HG02884 (cell line): ENCODE measurements at regions not wholly inside any gene's neighbourhood (a gene's known extent, or its start where the extent isn't known, plus 50 kb on each side); places are given as distances from the start of the nearest gene placed in this dataset.
"Not testable (repeated sequence)": the region's sequence is repeated elsewhere in the genome, so short reads cannot be mapped to it uniquely, and the experiment has no call there.

Experiments used
- ATAC-seq: cut with Tn5 transposase; IDR thresholded peaks from one replicate; pipeline ENCODE4 v1.9.1; 2021; ENCODE audit warnings: mild to moderate bottlenecking, moderate library complexity; ENCODE audit not compliant: unreplicated experiment

DNA sequence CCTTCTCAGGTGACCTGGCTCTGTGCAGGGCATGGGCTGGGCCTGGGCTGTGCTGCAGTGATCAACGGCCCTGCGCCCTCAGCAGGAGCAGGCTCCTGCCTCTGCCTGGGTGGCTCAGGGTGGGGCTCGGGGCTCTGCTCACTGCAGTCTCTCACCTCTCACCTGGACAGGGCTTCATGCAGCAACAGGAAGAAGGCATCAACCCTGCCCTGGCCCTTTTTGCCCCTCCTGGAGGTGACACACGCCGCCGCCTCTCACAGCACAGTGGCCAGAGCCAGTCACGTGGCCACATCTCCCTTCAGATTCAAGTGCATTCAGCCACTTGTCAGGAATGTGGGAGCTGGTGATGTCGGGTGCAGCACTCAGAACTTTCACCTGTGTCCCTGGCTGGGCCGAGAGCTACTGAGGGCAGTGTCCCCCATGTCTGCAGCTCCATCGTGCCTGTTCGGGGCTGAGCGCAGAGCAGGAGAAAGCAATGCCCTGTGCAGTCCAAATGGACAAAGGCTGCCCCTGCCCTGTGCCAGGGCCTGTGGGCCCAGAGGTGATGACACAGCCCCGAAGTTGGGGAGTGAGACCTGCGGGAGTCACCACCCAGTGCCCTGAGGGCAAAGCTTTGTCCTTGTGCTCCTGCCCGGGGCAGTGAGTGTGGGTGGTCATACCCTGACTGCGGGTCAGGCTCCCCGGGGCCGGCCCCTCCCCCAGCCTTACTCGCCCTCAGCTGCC lies 314.0 kb downstream of the PTPRU start:
- no peak for ATAC-seq

DNA sequence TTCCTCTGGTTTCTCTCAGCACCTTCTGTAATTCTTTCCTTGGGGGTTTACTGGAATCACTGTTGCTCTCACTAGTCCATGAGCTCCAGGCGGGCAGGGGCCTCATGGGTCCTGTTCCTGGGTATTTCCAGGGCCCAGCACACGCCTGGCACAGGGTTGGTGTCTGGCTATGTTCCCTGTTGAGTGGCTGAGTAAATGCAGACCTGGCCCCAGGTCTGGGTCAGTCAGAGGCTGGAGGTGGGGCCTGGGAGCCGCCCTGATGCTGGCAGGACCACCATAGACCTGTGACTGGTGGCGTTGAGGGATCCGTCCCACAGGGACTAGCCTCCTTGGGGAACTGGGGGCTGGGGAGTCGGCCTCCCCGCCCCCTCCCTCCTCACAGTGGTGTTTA lies 313.4 kb downstream of the PTPRU start:
- not testable (repeated sequence) for ATAC-seq

- no peak for ATAC-seq
Measured at GRCh38 chr1:29549001-29549400, 312.7 kb downstream of the PTPRU start.

DNA sequence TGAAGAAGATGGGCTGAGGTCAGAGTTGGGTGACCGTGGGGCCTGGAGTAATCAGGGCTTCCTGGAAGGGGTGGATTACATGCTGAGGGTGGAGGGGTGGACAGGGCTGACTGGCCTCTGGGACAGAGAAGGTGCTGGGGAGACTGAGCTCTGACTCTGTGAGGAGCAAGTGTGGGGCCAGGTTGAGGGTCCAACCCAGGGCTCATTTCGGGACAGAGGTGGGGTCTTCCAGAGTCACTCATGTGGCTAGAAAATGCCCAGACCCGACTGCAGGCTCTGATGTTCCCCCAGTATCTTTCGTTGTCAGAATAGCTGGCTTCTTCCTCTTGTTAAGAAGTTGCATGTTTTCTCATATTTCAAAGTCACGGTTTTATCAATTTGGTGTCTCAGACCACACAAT lies 311.8 kb downstream of the PTPRU start:
- ATAC-seq: no peak

- ATAC-seq: no peak
Measured at GRCh38 chr1:29547300-29547699, 311.0 kb downstream of the PTPRU start.

DNA sequence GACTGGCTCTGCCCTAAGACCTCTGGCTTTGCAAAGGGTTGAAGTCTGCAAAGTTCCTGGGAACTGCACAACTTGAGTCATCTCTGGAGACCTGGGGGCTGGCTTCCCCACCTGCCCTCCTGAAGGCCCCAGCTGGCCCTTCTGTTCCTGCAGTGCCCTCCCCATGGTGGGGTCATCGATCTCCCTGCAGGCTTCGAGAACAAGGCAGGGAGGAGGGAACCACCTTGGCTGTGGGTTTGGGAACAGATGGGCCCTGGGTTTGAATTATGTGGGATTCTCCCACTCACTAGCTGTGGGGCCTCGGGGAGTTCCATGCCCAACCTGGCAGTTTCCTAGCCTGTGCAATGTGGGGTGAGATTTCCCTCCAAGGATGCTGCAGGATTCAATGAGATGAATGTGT lies 310.2 kb downstream of the PTPRU start:
- no peak for ATAC-seq

GRCh38 chr1:29544406-29544805 lies 308.1 kb downstream of the PTPRU start:
- ATAC-seq: no peak

DNA sequence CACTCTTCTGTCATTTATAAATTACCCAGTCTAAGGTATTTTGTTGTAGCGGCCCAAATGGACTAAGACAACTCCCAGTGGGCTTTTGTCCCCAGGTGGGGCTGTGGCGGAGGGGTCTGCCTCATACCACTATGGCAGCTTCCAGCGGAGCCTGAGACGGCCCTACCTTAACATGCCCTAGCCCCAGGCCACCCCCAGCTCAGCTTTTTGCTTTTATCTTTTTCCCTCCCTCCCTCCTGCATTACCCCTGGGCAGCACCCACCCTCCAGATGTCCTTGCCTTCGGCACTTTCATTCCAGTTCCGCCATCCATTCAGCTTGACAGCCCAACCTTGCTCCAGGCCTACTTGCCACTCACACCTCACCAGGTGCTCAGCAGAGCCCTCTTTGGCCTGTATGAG lies 307.3 kb downstream of the PTPRU start:
- ATAC-seq: no peak

- no peak for ATAC-seq
Measured at GRCh38 chr1:29542548-29542947, 306.2 kb downstream of the PTPRU start.

- ATAC-seq: no peak
Measured at GRCh38 chr1:29541631-29542030, 305.3 kb downstream of the PTPRU start.

DNA sequence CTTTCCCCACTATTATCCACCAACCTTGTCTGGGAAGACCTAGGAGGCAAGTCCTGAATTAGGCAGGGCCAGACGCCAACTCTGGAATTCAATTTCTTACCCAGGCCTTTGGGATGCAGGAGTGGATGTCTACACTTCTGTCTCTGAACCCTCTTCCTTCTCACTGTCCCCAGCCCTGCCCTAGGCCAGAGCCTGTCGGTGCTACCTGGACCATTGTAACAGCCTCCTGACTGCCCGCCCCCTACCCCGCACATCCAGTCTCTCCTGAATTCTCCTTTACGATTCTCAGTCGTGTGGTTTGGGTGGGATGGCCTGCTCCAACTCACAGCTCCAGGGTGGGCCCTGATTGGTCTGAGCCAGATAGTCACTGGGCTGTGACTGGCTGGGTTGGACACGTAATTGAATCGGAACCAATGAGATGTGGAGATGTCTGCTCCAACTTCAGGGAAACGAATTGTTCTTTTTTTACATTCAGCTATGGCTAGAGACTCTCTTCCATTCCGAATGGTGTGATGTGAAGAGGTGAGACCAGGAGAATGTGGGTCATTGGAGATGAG lies 304.6 kb downstream of the PTPRU start:
- ATAC-seq: no peak

GRCh38 chr1:29539971-29540370 lies 303.6 kb downstream of the PTPRU start:
- ATAC-seq: no peak

DNA sequence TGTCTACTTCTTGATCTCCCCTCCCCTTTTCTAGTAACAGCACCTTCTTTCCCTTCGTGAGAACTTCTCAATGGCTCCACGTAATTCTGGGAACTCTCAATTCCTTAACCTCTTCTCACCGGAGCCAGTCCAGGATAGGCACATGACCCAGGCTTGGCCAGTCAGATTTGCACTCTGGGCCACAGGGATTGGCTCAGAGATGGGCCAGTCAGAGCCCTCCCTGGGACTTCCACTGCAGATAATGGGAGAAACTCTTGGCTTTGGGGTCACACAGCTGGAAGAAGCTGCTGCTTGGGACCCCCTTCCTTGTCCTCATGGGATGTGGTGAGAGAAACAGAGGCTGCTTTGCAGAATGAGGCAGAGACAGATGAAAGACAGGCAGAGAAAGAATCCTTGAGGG lies 302.3 kb downstream of the PTPRU start:
- no peak for ATAC-seq

DNA sequence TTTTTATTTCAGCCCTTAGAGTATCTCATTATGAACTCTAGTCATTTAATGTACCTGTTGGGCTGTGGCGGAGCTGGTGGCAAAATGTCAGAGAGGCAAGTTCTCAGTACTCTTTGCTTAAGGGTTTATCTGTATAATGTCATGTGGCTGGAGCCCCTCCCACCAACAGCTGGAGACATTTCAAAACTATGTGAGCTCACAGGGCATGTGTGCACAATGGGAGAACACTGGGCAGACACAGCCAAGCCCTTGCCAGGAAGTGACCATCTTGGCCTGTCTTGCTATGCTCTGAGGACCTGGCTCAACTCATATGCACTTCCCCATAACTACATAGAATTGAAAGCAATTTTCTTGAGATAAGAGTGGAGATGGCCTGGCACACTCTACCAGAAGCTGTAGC lies 296.4 kb downstream of the PTPRU start:
- no peak for ATAC-seq

- ATAC-seq: no peak
Measured at GRCh38 chr1:29532285-29532684, 296.0 kb downstream of the PTPRU start.

DNA sequence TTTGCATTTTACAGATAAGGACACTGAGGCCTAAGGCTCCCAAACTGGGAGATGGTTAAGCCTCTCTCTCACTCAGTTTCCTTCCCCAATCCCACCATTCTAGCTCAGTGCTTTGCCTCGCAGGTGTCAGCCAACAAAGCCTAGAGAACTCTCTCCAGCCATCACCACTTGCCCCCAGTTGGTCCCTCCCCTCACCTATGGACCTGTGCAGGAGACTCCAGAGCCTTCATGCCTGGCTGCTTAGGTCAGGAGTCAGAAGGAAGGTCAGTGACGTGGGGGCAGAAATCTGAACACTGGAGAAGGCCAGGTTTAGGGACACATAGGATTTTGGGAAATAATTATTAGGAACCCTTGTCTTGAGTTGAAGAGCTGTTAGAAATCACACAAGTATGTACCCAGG lies 295.3 kb downstream of the PTPRU start:
- no peak for ATAC-seq

- no peak for ATAC-seq
Measured at GRCh38 chr1:29529677-29530278, 293.5 kb downstream of the PTPRU start.

- no peak for ATAC-seq
Measured at GRCh38 chr1:29527314-29528004, 291.1 kb downstream of the PTPRU start.

DNA sequence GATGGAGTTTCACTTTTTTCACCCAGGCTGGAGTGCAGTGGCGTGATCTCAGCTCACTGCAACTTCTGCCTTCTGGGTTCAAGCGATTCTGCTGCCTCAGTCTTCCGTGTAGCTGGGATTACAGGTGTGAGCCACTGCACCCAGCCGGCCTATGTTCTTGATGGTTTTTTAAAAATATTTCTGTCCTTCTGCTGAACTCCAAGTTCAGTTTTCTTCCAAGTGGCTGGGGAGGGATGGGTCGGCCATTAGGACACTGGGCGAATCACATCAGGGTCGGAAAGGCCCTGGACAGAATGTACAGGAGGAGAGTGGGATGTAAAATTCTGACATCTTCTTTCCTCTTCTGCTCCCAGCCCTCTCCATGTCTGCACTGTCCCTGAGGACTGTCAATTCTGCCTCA lies 289.6 kb downstream of the PTPRU start:
- no peak for ATAC-seq

DNA sequence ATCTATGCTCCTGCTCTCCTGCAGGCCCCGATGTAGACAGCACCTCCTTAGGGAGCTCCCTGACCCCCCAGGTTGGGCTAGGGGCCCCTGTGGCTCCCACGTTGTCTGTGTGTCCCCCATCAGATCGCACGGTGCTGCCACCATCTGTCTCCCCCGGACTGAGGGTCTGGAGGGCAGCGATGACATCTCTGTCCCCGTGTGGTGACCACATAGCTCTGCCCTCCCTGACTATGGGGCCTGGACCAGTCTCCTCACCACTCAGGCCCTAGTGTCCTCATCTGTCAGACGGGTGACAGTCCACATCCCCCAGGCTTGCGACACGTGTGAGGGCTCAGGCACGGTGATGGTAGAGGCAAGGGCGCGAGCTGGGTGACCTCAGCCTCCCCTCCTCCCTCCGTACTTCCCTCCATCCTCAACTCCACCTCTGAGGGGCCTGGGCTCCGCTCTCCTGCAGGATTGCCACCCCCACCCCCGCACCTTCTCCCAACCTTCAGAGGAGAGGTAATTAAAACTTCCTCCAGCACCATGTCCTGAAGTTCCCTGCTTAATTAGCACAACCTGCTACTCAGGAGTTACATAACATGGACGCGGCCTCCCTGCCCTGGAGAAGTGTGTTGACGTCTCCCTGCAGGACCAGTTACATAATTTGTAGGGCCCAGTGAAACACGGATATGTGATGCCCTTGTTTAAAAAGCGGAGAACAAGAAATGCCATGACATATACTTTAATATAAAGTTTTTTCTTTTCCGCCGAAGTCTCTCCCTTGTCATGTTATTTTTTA lies 288.2 kb downstream of the PTPRU start:
- no peak for ATAC-seq

GRCh38 chr1:29523576-29523975 lies 287.3 kb downstream of the PTPRU start:
- ATAC-seq: no peak
